Keratinocyte (primary cell): ENCODE measurements at regions not wholly inside any gene's neighbourhood (a gene's known extent, or its start where the extent isn't known, plus 50 kb on each side); places are given as distances from the start of the nearest gene placed in this dataset.

Experiments used
- EZH2 ChIP-seq: IDR thresholded peaks from one replicate; pipeline ENCODE4 v1.6.1; 2012; ENCODE audit warnings: inconsistent platforms, mild to moderate bottlenecking, low read length, moderate library complexity
- TF ChIP-seq, protein P1 (sequence below), 3 experiments: IDR thresholded peaks in 1 of 3; conservative IDR thresholded peaks in 1 of 3; optimal IDR thresholded peaks in 1 of 3; 2 replicates in 2 of 3; 3 replicates in 1 of 3; pipeline versions ENCODE3 to v1.5.1; 2011; ENCODE audit warnings: low read length in 3 of 3, mild to moderate bottlenecking in 3 of 3, moderate library complexity in 2 of 3, control low read depth in 1 of 3, inconsistent platforms in 1 of 3; ENCODE audit not compliant: insufficient read depth in 2 of 3; ENCODE audit errors: extremely low read depth in 1 of 3

- TF ChIP-seq, protein P1, sequence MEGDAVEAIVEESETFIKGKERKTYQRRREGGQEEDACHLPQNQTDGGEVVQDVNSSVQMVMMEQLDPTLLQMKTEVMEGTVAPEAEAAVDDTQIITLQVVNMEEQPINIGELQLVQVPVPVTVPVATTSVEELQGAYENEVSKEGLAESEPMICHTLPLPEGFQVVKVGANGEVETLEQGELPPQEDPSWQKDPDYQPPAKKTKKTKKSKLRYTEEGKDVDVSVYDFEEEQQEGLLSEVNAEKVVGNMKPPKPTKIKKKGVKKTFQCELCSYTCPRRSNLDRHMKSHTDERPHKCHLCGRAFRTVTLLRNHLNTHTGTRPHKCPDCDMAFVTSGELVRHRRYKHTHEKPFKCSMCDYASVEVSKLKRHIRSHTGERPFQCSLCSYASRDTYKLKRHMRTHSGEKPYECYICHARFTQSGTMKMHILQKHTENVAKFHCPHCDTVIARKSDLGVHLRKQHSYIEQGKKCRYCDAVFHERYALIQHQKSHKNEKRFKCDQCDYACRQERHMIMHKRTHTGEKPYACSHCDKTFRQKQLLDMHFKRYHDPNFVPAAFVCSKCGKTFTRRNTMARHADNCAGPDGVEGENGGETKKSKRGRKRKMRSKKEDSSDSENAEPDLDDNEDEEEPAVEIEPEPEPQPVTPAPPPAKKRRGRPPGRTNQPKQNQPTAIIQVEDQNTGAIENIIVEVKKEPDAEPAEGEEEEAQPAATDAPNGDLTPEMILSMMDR (optimal IDR thresholded peaks at IDR 0.05 in 1 of 3, IDR thresholded peaks at IDR 0.05 in 1 of 3, conservative IDR thresholded peaks at IDR 0.05 in 1 of 3; ENCODE audit: extremely low read depth in 1 of 3, insufficient read depth in 2 of 3, low read length in 3 of 3), result no peak
- TF ChIP-seq EZH2, result no peak
Observed at GRCh38 chr12:17035372-17035771, 429.4 kb upstream of the LMO3 start.
